BJ (cell line): ENCODE measurements at regions not wholly inside any gene's neighbourhood (a gene's known extent, or its start where the extent isn't known, plus 50 kb on each side); places are given as distances from the start of the nearest gene placed in this dataset.
"Not testable (repeated sequence)": the region's sequence is repeated elsewhere in the genome, so short reads cannot be mapped to it uniquely, and the experiment has no call there.

Experiments
- CTCF ChIA-PET: fragments of 350-600 bp; formaldehyde crosslinking; extraction: SDS; loops from one replicate; lab custom pipeline; 2021; ENCODE audit warnings: antibody characterized with exemption, inconsistent platforms; lab: Yijun Ruan, JAX
- POLR2A ChIA-PET: fragments of 300-600 bp; sonication (Branson Sonifier 250); formaldehyde crosslinking; extraction: SDS; loops from one replicate; lab custom pipeline; 2021; ENCODE audit warnings: antibody characterized with exemption; lab: Charles Lee
- DNase-seq: peaks from one replicate; pipeline ENCODE4 v3.0.0-alpha.2; 2011; ENCODE audit warnings: low read depth
- H3K27me3 ChIP-seq: 2 replicates; pipeline ENCODE4 v1.6.0; 2011; ENCODE audit warnings: low read length; ENCODE audit not compliant: control insufficient read depth, insufficient read depth
- H3K36me3 ChIP-seq: 2 replicates; pipeline ENCODE4 v1.5.1; 2011; ENCODE audit warnings: low read length; ENCODE audit not compliant: control insufficient read depth, insufficient read depth
- H3K4me3 ChIP-seq: 2 replicates; pipeline ENCODE4 v1.5.1; 2011; ENCODE audit warnings: low read depth, mild to moderate bottlenecking, control low read depth, low read length
- TF ChIP-seq, protein P1 (sequence below): IDR thresholded peaks from 2 replicates; pipeline ENCODE4 v1.5.1; 2011; ENCODE audit warnings: low read depth, mild to moderate bottlenecking, control low read depth, inconsistent platforms, low read length, moderate library complexity; ENCODE audit not compliant: insufficient read depth

DNA sequence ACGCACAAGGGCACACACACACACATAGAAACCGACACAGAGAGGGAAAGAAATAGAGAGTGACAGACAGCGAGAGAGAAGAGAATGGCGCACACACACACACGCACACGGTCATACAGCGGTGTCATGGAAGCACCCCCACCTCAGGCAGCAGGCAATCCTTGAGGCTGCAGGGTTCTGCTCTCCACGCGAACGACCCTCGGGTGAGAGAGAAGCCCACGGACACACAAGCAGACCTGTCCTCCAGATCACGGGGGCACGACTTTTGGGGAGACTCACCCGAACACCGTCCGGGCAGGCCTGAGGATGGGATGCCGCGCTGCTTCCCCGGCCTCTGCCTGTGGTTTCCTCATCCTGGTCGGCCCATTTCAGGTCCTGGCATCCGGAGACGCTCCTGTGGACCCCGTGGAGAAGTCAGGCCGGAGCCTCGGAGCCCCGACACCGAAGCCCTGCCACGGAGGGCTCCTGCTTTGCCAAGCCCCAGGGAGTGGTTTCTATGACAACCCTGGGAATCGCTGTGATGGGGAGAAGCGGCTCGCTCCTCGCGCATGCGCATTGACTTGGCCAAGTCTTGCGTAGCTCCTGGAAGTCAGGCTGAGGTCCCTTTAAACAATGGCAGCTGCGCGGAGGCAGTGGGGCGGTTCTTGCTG is 118.2 kb upstream of the KCNJ18 start:
- peak; percentile 33 for DNase-seq
- no peaks in the 10 kb centered on the region for H3K36me3 ChIP-seq
- peak overlapping the region; percentile 69 for H3K4me3 ChIP-seq
- TF ChIP-seq, protein P1, sequence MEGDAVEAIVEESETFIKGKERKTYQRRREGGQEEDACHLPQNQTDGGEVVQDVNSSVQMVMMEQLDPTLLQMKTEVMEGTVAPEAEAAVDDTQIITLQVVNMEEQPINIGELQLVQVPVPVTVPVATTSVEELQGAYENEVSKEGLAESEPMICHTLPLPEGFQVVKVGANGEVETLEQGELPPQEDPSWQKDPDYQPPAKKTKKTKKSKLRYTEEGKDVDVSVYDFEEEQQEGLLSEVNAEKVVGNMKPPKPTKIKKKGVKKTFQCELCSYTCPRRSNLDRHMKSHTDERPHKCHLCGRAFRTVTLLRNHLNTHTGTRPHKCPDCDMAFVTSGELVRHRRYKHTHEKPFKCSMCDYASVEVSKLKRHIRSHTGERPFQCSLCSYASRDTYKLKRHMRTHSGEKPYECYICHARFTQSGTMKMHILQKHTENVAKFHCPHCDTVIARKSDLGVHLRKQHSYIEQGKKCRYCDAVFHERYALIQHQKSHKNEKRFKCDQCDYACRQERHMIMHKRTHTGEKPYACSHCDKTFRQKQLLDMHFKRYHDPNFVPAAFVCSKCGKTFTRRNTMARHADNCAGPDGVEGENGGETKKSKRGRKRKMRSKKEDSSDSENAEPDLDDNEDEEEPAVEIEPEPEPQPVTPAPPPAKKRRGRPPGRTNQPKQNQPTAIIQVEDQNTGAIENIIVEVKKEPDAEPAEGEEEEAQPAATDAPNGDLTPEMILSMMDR, result no peak
- POLR2A ChIA-PET, result no interaction called here
- CTCF ChIA-PET, result no interaction called here
- no peaks in the 10 kb centered on the region for H3K27me3 ChIP-seq

DNA sequence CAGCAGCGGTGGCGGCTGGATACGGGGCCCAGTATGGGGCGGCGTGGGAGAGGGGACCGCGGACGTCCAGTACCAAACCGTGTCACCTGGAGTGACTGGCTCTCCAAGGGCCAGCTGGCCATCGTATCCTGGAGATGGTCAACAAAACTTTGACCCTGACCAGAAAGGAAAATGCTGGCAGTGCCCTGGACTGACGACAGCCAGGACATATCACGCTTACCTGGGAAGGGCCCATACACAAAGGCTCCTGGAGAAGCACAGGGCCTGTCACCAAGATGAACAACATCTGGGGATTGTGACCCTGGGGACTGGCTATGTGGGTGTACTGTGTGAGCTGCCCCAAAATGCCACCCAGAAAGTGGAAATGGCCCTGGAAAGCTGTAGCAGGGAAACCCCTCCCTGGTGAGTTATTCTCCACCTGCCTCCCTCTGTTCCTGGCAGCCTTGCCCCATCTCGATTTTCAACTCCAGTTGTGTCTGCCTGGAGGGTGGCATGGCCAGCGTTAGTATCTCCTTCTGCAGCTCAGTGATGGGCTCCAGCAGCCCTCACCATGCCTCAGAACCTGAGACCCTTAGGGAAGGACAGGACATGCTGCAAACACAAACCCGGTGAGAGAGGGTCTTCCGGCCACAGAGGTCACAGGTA is 117.6 kb upstream of the KCNJ18 start:
- DNase-seq, POLR2A ChIA-PET, H3K36me3 ChIP-seq, CTCF ChIA-PET, H3K27me3 ChIP-seq: not testable (repeated sequence)
- peak overlapping the region; percentile 29 for H3K4me3 ChIP-seq

DNA sequence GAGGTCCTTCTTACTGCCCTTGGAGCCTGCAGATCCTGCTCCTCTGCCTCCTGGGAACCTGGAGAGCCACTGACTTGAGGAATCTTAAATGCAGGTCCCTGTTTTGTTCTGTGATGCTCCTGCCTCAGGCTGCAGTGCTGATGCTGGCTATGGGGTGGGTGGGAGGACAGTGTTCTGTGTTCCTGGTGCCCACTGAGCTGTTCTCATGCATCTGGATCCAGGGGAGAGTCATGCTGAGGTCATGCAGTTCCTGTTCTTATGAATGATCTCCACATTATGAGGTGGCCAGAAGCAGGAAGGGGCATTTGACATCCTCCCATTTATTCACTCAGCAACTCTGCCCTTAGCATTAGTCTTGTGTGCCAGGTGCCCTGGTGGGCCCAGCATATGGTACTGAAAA is 113.5 kb upstream of the KCNJ18 start:
- H3K36me3 ChIP-seq, H3K4me3 ChIP-seq, H3K27me3 ChIP-seq, CTCF ChIA-PET, DNase-seq, POLR2A ChIA-PET: not testable (repeated sequence)

DNA sequence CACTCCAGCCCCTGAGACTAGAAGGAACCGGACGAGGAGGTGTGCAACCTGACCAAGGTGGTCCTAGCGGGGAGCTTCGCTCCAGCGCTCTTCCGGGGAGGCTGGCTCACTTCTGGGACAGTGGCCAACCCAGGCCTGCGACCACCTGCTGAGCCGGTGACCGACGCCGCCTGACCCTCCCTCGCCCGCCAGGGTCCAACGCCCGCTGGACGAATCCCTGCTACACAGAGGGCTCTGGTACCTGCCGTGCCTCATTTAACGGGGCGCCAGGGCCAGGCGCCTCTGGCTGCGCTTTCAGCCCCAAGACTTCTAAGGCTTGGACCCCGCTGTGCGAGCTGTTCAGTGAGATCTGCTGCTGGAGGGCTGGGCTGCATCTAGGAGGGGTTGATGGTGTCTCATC is 99.5 kb upstream of the KCNJ18 start:
- no peak for DNase-seq
- Histone ChIP-seq H3K27me3 (no peaks in the 10 kb centered on the region), H3K36me3 (no peaks in the 10 kb centered on the region), H3K4me3 (no peak overlapping the region)
- CTCF ChIA-PET, result no interaction called here
- TF ChIP-seq, protein P1, result no peak
- POLR2A ChIA-PET, result no interaction called here

DNA sequence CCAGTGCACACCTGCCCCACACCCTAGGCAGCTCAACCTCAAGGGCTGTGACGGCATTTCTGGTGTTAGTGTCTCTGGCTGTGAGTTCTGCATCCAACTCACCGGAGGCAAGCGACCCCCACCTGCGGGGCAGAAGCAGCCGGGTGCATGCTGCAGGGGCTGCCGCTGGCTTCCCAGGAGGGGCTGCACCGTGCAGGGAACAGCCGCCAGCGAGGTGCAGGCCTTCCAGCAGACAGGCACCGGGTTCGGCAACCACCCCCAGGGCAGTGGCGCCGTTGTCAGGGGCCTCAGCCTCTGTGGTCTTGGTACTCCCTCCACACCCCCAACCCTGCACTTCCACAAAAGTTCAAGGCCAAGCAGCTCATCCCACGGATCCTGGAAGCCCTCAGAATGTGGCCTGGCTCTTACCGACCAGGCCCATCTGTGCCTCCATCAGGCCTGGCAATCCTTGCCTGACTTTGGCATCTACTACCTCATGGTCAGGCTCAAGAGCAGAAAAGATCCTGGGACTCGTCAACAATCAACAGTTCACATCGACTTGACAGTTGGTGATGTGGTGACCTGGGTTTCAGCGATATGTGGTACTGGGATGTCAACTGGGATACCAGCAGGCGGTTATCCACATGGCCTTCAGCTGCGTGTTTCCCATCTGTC is 98.7 kb upstream of the KCNJ18 start:
- DNase-seq, POLR2A ChIA-PET, CTCF ChIA-PET, H3K4me3 ChIP-seq, H3K27me3 ChIP-seq, H3K36me3 ChIP-seq: not testable (repeated sequence)

DNA sequence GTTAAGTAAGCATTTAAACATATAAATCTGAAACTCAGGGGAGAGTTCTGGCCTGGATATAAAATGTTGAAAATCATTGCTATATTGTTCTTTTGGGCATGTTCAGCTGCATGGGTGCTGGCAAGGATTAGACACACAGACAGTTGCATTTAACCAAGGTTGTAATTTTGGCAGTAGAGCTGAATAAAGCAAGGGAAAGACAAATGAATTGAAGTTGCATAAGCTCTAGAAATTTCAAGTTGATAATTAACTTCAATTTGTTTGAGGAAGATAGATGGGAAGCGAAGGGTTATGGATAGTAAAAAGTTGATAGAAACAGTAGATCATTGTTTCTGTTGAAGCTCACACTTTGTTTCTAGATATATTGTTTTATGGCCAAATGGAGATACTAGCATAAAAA is 97.2 kb upstream of the KCNJ18 start:
- ChIA-PET POLR2A (no interaction called here), CTCF (no interaction called here)
- DNase-seq, result no peak
- H3K4me3 ChIP-seq, result no peak overlapping the region
- TF ChIP-seq, protein P1, result no peak
- no peaks in the 10 kb centered on the region for H3K27me3 ChIP-seq
- H3K36me3 ChIP-seq, result no peaks in the 10 kb centered on the region
